GM10266 (cell line): ENCODE measurements at regions not wholly inside any gene's neighbourhood (a gene's known extent, or its start where the extent isn't known, plus 50 kb on each side); places are given as distances from the start of the nearest gene placed in this dataset.
"Not testable (repeated sequence)": the region's sequence is repeated elsewhere in the genome, so short reads cannot be mapped to it uniquely, and the experiment has no call there.

Source experiments
- DNase-seq: peaks from one replicate; pipeline ENCODE4 v3.0.0; 2012; ENCODE audit errors: extremely low spot score
- TF ChIP-seq, protein P1 (sequence below): IDR thresholded peaks from 2 replicates; pipeline ENCODE4 v1.5.1; 2012; ENCODE audit warnings: mild to moderate bottlenecking, low read depth; ENCODE audit not compliant: control insufficient read depth, insufficient read depth; ENCODE audit errors: missing control alignments

DNA sequence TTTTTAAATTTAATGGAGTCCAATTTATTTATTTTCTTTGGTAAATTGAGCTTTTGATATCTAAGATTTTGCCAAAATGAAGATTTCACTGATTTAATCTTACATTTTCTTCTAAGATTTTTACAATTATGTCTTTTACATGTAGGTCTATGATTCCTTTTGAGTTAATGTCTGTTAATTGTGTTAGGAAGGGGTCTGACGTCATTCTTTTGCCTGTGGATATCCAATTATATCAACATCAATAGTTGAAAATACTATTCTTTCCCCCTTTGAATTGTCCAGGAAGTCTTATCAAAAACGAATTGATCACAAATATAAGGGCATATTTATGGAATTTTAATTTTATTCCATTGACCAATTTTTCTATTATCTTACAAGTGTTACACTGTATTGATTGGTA, 1258.8 kb upstream of the B3GALT2 start:
- DNase-seq = no peak
- TF ChIP-seq, protein P1, sequence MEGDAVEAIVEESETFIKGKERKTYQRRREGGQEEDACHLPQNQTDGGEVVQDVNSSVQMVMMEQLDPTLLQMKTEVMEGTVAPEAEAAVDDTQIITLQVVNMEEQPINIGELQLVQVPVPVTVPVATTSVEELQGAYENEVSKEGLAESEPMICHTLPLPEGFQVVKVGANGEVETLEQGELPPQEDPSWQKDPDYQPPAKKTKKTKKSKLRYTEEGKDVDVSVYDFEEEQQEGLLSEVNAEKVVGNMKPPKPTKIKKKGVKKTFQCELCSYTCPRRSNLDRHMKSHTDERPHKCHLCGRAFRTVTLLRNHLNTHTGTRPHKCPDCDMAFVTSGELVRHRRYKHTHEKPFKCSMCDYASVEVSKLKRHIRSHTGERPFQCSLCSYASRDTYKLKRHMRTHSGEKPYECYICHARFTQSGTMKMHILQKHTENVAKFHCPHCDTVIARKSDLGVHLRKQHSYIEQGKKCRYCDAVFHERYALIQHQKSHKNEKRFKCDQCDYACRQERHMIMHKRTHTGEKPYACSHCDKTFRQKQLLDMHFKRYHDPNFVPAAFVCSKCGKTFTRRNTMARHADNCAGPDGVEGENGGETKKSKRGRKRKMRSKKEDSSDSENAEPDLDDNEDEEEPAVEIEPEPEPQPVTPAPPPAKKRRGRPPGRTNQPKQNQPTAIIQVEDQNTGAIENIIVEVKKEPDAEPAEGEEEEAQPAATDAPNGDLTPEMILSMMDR = no peak

DNA sequence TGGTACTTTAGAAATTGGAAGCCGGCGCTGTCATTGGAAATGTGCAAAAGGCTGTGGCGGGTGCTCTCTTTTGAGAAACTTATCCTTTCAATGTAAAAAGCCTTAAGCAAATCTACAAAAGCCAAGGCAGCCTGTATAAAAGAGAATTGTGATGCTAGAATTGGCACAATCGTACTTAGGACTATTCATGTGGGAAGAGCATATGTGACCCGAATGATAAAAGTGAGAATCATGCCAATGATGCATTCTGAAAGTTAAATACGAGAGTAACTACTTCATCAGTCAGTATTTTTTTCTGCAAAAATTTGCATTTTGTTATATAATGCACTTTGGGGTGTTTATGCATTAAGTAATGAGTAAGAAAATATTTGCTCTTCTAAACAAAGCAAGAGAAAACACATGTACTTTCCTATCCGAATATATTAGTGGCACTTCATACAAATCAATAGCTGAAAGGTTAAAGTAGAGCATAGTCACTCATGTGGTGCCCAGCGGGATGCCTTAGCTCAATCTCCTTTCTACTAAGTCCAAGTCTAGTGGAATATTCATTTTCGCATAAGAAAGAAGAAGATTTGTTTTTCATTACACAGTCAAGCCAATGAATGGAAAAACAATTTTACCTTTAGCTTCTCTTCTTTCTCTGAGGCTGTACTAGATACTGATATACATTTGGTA, 1256.6 kb upstream of the B3GALT2 start:
- TF ChIP-seq, protein P1 = no peak
- no peak for DNase-seq

DNA sequence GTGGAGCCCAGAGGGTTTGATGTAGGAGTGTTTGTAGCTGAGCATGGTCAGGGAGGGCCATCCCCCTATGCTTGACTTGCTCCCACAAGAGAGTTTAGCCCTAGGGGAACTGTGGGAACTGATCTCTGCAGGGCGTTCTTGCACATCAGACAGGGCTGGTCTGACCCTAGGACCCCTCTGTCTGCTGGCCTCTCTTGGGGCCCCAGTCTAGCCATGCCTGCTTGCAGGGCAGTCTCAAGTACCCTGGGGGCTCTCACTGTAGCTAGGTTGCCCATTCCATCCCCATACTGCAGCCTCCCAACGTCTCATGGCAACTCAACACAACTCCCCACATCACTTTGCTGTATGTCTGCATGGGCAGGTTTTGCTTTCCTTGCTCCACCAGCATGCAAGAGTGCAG, 1250.7 kb upstream of the B3GALT2 start:
- no peak for DNase-seq
- TF ChIP-seq, protein P1 = no peak

DNA sequence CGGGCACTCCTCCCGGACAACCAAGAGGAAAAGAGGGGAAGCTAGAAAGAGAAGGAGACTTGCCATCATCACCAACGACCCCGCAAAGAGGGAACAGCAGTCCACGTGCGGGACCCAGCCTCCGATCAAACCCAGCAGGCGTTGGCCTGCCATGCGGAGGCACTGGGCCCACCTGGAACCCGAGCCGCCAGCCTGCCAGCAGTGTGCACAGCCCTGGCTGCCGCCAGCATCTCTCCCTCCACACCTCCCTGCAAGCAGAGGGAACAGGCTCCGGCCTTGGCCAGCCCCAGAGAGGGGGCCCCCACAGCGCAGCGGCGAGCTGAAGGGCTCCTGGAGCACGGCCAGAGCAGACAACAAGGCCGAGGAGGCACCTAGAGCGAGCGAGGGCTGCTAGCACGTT, 1244.7 kb upstream of the B3GALT2 start:
- TF ChIP-seq, protein P1 = no peak
- DNase-seq = no peak

DNA sequence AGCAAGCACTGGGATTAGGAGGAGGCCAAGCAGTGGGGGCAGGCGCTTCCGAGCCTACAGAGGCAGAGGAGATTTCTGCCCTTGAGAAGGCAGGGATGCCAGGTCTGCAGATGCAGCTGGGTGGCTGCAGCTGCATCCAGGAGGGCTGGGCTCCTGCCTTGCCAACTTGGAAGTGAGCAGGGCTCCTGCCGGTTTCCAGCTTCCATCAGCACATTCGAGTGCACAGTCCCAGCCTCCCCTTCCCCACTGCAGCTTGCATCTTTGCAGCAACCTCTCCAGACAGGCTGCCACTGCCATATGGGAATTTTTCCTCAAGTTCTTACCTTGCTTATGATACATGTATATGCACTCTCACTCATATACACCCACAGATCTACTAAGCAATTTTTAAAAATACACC, 1234.3 kb upstream of the B3GALT2 start:
- TF ChIP-seq, protein P1 = no peak
- no peak for DNase-seq

DNA sequence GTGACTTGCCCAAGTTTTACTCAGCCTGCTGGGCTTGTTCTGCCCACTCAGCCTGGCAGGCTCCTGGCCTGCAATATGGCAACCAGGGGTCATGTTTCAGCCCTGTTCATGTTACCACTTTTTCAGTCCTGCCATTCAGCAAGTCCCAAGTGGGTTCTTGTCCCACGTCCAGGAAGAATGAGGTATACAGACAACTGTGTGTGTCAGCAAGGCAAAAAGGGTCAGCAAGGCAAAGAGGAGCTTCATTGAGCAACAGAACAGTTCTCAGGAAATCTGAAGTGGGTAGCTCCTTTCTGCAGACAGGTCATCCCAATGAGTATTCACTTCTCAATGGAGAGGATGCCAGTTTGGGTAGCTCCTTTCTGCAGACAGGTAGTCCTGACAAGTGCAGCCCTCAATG, 1233.3 kb upstream of the B3GALT2 start:
- DNase-seq = no peak
- TF ChIP-seq, protein P1 = no peak

DNA sequence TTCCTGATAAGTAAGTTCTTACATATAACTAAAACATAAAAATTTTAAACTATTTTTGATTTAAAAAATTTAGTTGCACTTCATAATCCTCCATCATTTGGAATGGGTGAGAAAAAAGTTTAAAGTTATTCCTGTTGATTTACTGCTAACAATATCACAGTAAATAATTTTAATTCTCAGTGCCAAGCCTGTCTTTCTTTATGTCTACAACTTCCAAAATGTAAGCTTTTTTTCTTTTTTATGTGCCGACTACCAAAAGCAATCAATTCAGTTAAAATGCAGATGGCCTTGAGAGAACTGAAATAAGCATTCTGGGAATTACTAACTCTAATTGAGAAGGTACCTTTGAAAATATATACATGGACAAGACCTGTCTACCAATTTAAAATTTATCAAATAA, 1224.3 kb upstream of the B3GALT2 start:
- no peak for DNase-seq
- TF ChIP-seq, protein P1 = no peak

DNA sequence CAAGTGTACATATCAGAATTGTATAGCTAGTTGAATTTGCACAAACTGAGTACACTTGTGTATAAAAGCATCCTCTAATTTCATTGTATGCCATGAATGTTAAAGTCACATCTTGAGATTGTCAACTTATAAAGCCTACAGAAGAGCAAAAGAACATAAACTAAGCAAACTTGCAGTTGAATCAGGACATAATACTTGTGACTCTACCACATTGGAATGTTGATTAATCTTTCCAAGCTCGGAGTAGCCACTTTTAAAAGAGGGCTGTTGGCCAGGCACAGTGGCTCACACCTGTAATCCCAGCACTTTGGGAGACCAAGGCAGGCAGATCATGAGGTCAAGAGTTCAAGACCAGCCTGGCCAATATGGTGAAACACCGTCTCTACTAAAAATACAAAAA, 1220.8 kb upstream of the B3GALT2 start:
- DNase-seq = not testable (repeated sequence)
